ENCODE measurements at regions not wholly inside any gene's neighbourhood (a gene's known extent, or its start where the extent isn't known, plus 50 kb on each side); places are given as distances from the start of the nearest gene placed in this dataset.

- TF ChIP-seq CTCF (IDR thresholded peaks at IDR 0.05 in 4 of 5, conservative IDR thresholded peaks at IDR 0.05 in 1 of 5) (no peak), POLR2A (IDR thresholded peaks at IDR 0.05) (no peak)
Observed at GRCh38 chr1:213820362-213821149, 167.2 kb upstream of the PROX1 start.
